SK-N-SH treated with all-trans-retinoic acid at 6 μM for 48 hours (cell line): ENCODE measurements at regions not wholly inside any gene's neighbourhood (a gene's known extent, or its start where the extent isn't known, plus 50 kb on each side); places are given as distances from the start of the nearest gene placed in this dataset.

Experiments used
- ATAC-seq: fragments of 200-7000 bp; cut with Tn5 transposase; 3 replicates; pipeline ENCODE4 v1.9.1; 2020; ENCODE audit warnings: mild to moderate bottlenecking, moderate library complexity
- ARNTL ChIP-seq: fragments of 450-650 bp; formaldehyde crosslinking; IDR thresholded peaks from 2 replicates; pipeline ENCODE4 v1.5.0; 2020; ENCODE audit warnings: low read depth, mild to moderate bottlenecking, moderate library complexity, borderline replicate concordance
- BACH2 ChIP-seq: fragments of 250-450 bp; sonication (Bioruptor Pico); IDR thresholded peaks from 2 replicates; pipeline ENCODE4 v1.9.0; 2021; ENCODE audit warnings: mild to moderate bottlenecking, borderline replicate concordance
- CSDC2 ChIP-seq: fragments of 250-450 bp; sonication (Bioruptor Pico); IDR thresholded peaks from 2 replicates; pipeline ENCODE4 v1.5.0; 2020; ENCODE audit warnings: mild to moderate bottlenecking, moderate library complexity
- ESRRG ChIP-seq: fragments of 250-450 bp; sonication (Bioruptor Pico); IDR thresholded peaks from 2 replicates; pipeline ENCODE4 v1.6.1; 2021; ENCODE audit warnings: mild to moderate bottlenecking
- GLIS3 ChIP-seq: fragments of 250-450 bp; sonication (Bioruptor Pico); IDR thresholded peaks from 2 replicates; pipeline ENCODE4 v1.5.0; 2020; ENCODE audit warnings: mild to moderate bottlenecking, moderate library complexity
- ISL1 ChIP-seq: fragments of 250-450 bp; sonication (Bioruptor Pico); IDR thresholded peaks from 2 replicates; pipeline ENCODE4 v2.1.2; 2022; ENCODE audit warnings: mild to moderate bottlenecking, moderate library complexity
- OSR1 ChIP-seq: fragments of 250-450 bp; sonication (Bioruptor Pico); IDR thresholded peaks from 2 replicates; pipeline ENCODE4 v1.8.0; 2022; ENCODE audit warnings: moderate library complexity, mild to moderate bottlenecking, inconsistent platforms
- PPARA ChIP-seq: fragments of 250-450 bp; sonication (Bioruptor Pico); IDR thresholded peaks from 2 replicates; pipeline ENCODE4 v1.5.0; 2020; ENCODE audit warnings: mild to moderate bottlenecking, borderline replicate concordance
- SNAI2 ChIP-seq: fragments of 250-450 bp; sonication (Bioruptor Pico); IDR thresholded peaks from 2 replicates; pipeline ENCODE4 v1.5.0; 2020; ENCODE audit warnings: mild to moderate bottlenecking, moderate library complexity
- TOX ChIP-seq: fragments of 250-450 bp; sonication (Bioruptor Pico); IDR thresholded peaks from 2 replicates; pipeline ENCODE4 v1.8.0; 2021; ENCODE audit warnings: mild to moderate bottlenecking, moderate library complexity, borderline replicate concordance
- ZC3H10 ChIP-seq: fragments of 250-450 bp; sonication (Bioruptor Pico); IDR thresholded peaks from 2 replicates; pipeline ENCODE4 v1.5.1; 2021; ENCODE audit warnings: mild to moderate bottlenecking, moderate library complexity
- ZFP3 ChIP-seq: fragments of 250-450 bp; sonication (Bioruptor Pico); IDR thresholded peaks from 2 replicates; pipeline ENCODE4 v1.5.0; 2020; ENCODE audit warnings: mild to moderate bottlenecking, moderate library complexity
- ZFP30 ChIP-seq: fragments of 450-650 bp; formaldehyde crosslinking; IDR thresholded peaks from 2 replicates; pipeline ENCODE4 v1.5.0; 2022; ENCODE audit warnings: mild to moderate bottlenecking, moderate library complexity
- ZNF565 ChIP-seq: fragments of 450-650 bp; formaldehyde crosslinking; conservative IDR thresholded peaks from 2 replicates; pipeline ENCODE4 v1.5.0; 2020; ENCODE audit warnings: low read depth, mild to moderate bottlenecking, moderate library complexity
- ZNF70 ChIP-seq: fragments of 450-650 bp; formaldehyde crosslinking; IDR thresholded peaks from 2 replicates; pipeline ENCODE4 v1.5.0; 2020; ENCODE audit warnings: mild to moderate bottlenecking, moderate library complexity
- ZNF8 ChIP-seq: fragments of 450-650 bp; formaldehyde crosslinking; IDR thresholded peaks from 2 replicates; pipeline ENCODE4 v1.5.0; 2020; ENCODE audit warnings: mild to moderate bottlenecking, moderate library complexity
- TF ChIP-seq, protein P1 (sequence below): fragments of 250-450 bp; sonication (Bioruptor Pico); IDR thresholded peaks from 2 replicates; pipeline ENCODE4 v1.5.1; 2020; ENCODE audit warnings: low read depth, mild to moderate bottlenecking, moderate library complexity
- TF ChIP-seq, protein P2 (sequence below): fragments of 250-450 bp; sonication (Bioruptor Pico); IDR thresholded peaks from 2 replicates; pipeline ENCODE4 v1.8.0; 2021; ENCODE audit warnings: low read depth, mild to moderate bottlenecking, moderate library complexity, borderline replicate concordance
- TF ChIP-seq, protein P3 (sequence below): fragments of 250-450 bp; sonication (Bioruptor Pico); IDR thresholded peaks from 2 replicates; pipeline ENCODE4 v1.8.0; 2020; ENCODE audit warnings: mild to moderate bottlenecking, moderate library complexity, borderline replicate concordance
- TF ChIP-seq, protein P4 (sequence below): fragments of 250-450 bp; sonication (Bioruptor Pico); IDR thresholded peaks from 2 replicates; pipeline ENCODE4 v1.5.0; 2020; ENCODE audit warnings: mild to moderate bottlenecking, moderate library complexity
- TF ChIP-seq, protein P5 (sequence below): fragments of 250-450 bp; sonication (Bioruptor Pico); IDR thresholded peaks from 2 replicates; pipeline ENCODE4 v1.5.1; 2021; ENCODE audit warnings: mild to moderate bottlenecking, moderate library complexity

DNA sequence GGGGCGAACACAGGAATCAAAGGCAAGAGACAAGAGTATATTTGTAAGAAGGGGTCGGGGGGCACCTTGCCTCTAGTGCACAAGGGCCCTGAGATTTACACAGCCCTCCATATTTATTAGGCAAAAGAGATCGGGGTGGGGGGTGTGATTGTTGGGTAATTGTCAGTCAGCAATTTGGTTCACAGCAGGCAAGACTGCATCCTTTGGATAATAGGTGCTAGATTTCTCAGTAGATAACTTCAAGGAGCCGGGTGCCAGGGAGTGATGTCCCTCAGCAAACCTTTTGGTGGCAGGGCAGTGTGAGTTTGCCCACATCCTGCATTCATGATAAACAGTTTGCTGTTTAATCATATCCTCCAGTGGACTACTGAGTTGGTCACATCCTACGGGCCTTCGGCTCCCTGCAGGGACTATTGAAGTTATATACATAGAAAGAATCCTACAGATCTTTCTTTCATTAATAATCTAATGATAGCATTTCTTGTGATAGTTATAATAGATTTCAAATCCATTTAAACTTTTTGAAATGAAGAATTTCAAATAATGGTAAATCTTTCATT lies 178.5 kb downstream of the GNAI1 start:
- no peak for ATAC-seq
- TF ChIP-seq ISL1 (CRISPR knock-in tag) (no peak), PPARA (CRISPR knock-in tag) (no peak), ZFP30 (CRISPR knock-in tag) (no peak), ZNF565 (CRISPR knock-in tag) (no peak), ZNF70 (CRISPR knock-in tag) (no peak), TOX (CRISPR knock-in tag) (no peak), ZFP3 (CRISPR knock-in tag) (no peak), BACH2 (CRISPR knock-in tag) (no peak), SNAI2 (CRISPR knock-in tag) (no peak), OSR1 (no peak), ZNF8 (CRISPR knock-in tag) (no peak), ZC3H10 (CRISPR knock-in tag) (no peak), ARNTL (CRISPR knock-in tag) (no peak), ESRRG (CRISPR knock-in tag) (no peak), GLIS3 (CRISPR knock-in tag) (no peak)
- TF ChIP-seq, protein P1, sequence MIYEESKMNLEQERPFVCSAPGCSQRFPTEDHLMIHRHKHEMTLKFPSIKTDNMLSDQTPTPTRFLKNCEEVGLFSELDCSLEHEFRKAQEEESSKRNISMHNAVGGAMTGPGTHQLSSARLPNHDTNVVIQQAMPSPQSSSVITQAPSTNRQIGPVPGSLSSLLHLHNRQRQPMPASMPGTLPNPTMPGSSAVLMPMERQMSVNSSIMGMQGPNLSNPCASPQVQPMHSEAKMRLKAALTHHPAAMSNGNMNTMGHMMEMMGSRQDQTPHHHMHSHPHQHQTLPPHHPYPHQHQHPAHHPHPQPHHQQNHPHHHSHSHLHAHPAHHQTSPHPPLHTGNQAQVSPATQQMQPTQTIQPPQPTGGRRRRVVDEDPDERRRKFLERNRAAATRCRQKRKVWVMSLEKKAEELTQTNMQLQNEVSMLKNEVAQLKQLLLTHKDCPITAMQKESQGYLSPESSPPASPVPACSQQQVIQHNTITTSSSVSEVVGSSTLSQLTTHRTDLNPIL: no peak
- TF ChIP-seq, protein P2, sequence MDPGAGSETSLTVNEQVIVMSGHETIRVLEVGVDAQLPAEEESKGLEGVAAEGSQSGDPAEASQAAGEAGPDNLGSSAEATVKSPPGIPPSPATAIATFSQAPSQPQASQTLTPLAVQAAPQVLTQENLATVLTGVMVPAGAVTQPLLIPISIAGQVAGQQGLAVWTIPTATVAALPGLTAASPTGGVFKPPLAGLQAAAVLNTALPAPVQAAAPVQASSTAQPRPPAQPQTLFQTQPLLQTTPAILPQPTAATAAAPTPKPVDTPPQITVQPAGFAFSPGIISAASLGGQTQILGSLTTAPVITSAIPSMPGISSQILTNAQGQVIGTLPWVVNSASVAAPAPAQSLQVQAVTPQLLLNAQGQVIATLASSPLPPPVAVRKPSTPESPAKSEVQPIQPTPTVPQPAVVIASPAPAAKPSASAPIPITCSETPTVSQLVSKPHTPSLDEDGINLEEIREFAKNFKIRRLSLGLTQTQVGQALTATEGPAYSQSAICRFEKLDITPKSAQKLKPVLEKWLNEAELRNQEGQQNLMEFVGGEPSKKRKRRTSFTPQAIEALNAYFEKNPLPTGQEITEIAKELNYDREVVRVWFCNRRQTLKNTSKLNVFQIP (CRISPR knock-in tag): no peak
- TF ChIP-seq, protein P3, sequence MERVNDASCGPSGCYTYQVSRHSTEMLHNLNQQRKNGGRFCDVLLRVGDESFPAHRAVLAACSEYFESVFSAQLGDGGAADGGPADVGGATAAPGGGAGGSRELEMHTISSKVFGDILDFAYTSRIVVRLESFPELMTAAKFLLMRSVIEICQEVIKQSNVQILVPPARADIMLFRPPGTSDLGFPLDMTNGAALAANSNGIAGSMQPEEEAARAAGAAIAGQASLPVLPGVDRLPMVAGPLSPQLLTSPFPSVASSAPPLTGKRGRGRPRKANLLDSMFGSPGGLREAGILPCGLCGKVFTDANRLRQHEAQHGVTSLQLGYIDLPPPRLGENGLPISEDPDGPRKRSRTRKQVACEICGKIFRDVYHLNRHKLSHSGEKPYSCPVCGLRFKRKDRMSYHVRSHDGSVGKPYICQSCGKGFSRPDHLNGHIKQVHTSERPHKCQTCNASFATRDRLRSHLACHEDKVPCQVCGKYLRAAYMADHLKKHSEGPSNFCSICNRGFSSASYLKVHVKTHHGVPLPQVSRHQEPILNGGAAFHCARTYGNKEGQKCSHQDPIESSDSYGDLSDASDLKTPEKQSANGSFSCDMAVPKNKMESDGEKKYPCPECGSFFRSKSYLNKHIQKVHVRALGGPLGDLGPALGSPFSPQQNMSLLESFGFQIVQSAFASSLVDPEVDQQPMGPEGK: no peak
- TF ChIP-seq, protein P4, sequence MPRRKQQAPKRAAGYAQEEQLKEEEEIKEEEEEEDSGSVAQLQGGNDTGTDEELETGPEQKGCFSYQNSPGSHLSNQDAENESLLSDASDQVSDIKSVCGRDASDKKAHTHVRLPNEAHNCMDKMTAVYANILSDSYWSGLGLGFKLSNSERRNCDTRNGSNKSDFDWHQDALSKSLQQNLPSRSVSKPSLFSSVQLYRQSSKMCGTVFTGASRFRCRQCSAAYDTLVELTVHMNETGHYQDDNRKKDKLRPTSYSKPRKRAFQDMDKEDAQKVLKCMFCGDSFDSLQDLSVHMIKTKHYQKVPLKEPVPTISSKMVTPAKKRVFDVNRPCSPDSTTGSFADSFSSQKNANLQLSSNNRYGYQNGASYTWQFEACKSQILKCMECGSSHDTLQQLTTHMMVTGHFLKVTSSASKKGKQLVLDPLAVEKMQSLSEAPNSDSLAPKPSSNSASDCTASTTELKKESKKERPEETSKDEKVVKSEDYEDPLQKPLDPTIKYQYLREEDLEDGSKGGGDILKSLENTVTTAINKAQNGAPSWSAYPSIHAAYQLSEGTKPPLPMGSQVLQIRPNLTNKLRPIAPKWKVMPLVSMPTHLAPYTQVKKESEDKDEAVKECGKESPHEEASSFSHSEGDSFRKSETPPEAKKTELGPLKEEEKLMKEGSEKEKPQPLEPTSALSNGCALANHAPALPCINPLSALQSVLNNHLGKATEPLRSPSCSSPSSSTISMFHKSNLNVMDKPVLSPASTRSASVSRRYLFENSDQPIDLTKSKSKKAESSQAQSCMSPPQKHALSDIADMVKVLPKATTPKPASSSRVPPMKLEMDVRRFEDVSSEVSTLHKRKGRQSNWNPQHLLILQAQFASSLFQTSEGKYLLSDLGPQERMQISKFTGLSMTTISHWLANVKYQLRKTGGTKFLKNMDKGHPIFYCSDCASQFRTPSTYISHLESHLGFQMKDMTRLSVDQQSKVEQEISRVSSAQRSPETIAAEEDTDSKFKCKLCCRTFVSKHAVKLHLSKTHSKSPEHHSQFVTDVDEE (CRISPR knock-in tag): no peak
- TF ChIP-seq, protein P5, sequence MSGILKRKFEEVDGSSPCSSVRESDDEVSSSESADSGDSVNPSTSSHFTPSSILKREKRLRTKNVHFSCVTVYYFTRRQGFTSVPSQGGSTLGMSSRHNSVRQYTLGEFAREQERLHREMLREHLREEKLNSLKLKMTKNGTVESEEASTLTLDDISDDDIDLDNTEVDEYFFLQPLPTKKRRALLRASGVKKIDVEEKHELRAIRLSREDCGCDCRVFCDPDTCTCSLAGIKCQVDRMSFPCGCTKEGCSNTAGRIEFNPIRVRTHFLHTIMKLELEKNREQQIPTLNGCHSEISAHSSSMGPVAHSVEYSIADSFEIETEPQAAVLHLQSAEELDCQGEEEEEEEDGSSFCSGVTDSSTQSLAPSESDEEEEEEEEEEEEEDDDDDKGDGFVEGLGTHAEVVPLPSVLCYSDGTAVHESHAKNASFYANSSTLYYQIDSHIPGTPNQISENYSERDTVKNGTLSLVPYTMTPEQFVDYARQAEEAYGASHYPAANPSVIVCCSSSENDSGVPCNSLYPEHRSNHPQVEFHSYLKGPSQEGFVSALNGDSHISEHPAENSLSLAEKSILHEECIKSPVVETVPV (CRISPR knock-in tag): no peak

DNA sequence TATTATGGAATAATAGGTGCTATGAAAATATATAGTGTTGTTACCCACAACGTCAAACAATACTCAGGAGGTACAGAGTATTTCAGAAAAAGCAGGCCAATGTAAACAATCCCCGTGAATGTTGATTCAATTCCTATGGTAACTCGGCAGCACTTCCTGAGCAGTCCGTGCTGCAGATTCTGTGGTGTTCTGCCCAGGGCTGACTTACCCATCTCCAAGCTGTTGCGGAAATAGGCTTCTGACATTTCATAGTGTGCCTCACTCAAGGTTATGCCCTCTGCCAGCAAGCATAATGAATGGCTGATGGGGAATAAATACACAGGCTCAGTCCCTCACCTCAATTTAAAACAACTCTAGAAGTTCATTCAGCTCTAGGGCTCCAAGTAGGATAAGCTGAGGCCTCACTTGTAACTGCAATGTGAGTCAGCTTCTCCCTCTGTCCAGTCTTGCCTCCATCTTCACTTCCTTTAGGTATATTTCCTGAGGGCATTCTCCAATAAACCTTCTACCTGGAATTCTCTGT lies 177.6 kb downstream of the GNAI1 start:
- TF ChIP-seq ZC3H10 (CRISPR knock-in tag) (no peak), OSR1 (no peak), CSDC2 (CRISPR knock-in tag) (0 out of 2 replicates have a peak, but pooled peaks have one; percentile 42), ISL1 (CRISPR knock-in tag) (no peak), ZFP3 (CRISPR knock-in tag) (0 out of 2 replicates have a peak, but pooled peaks have one; percentile 48), ZNF70 (CRISPR knock-in tag) (no peak)
- TF ChIP-seq, protein P5 (CRISPR knock-in tag): no peak
- TF ChIP-seq, protein P4 (CRISPR knock-in tag): no peak; the same call in 1 of the 2 replicates

More for the DNA sequence above, 177.6 kb downstream of the GNAI1 start:
- ATAC-seq: peak; percentile 89
